Nucleus accumbens (tissue), 56 donors: ENCODE measurements at regions not wholly inside any gene's neighbourhood (a gene's known extent, or its start where the extent isn't known, plus 50 kb on each side); places are given as distances from the start of the nearest gene placed in this dataset.
A peak's percentile ranks its signal among the peaks of the same experiment; 100 is the strongest.
"Not testable (repeated sequence)": the region's sequence is repeated elsewhere in the genome, so short reads cannot be mapped to it uniquely, and the experiment has no call there.

ENCODE experiments used
- DNase-seq, 56 donors: peaks; one replicate each; lab custom pipeline; 2025; lab: John Stamatoyannopoulos, UW

DNA sequence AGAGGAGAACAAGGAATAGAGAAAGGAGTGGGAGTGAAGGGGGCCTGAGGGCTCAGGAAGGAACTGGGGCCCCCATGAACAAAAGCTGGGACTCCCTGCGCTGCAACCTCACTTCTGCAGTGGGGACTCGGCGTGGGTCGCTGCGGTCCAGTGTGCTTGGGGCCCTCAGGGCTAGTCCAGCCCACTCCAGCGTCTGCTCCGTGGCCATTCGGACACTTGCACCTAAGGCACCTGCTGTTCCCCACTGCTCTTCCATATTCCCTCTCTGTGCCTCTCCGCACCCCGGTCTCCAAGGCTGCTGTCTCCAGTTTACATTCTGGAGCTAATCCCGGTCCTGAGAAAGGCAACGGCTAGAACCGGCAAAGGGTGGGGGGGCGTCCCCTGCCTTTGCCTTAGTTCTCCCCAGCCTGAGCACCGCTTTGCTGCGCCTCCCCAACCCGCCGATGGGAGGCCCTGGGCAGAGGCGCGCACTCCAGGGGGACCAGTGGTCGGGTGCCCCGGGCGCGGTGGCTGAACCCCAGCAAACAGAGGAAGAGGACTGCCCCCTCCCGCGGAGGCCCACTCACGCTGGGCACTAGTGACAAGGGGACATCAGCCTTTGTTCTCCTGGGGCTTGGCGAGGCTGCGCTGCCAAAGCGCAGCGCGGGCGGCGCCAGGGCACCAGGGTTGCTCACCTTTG is 327.7 kb upstream of the F9 start:
- peak in 4 of 56 donors; percentile 0 to 15 (median 3) for DNase-seq

- no peak for DNase-seq
Measured at GRCh38 chrX:139201924-139202323, 328.6 kb upstream of the F9 start.

GRCh38 chrX:139200793-139201192 is 329.7 kb upstream of the F9 start:
- no peak for DNase-seq

DNA sequence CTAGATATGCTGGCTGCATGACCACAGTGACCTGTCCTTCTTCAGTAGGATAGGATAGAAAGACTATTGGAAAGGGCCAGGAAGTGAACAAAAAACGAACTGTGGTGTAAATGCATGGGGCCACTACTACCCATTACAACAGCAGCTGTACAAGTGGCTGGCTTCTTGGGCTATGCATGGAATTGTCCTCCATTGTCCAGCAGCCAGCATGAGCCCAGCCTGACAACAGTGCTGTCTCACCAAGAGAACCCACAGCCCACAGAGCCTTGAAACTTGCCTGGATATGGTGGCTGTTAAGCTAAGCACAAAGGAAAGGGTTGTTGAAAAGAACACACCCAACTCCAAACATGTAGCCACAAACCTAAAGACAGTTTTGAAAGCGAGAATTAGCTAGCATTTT is 330.2 kb upstream of the F9 start:
- no peak for DNase-seq

GRCh38 chrX:139199933-139200332 is 330.6 kb upstream of the F9 start:
- DNase-seq, result no peak

- no peak for DNase-seq
Measured at GRCh38 chrX:139198936-139199335, 331.6 kb upstream of the F9 start.

- DNase-seq, result no peak
Measured at GRCh38 chrX:139196890-139197289, 333.6 kb upstream of the F9 start.

DNA sequence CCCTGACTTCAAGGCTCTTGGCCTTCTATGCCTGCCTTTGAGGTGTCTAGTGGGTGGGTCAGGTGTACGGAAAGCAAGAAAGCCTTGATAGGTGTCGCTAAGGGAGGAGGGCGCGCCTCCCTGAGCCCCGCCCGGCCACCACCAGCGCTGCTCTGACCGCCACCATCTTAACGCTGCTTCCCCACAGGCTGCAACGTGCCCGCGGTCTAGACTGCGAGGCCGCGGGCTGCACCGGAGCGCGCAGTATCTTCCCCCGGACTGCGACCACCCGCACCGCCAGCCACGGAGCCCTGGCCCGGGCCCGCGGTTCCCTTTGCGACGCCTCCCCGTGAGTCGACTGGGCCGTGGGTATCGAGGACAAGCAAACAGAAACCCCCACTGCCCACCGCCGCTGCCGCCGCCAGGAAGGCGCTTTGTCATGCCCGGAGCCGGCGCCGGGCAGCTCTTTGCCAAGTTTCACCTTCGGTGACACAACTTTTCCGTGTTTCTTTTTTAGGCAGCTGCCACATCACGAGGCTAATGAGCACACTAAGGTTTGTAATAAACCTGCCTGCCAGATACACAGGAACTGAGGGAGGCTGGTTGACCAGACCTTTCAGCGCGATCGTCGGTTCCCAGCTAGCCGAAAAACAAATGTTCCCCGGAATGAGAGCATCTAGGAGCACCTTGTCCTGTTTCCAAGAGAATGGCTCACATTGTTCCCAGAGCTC is 335.8 kb upstream of the F9 start:
- peak in 1 of 56 donors; percentile 2 for DNase-seq

DNA sequence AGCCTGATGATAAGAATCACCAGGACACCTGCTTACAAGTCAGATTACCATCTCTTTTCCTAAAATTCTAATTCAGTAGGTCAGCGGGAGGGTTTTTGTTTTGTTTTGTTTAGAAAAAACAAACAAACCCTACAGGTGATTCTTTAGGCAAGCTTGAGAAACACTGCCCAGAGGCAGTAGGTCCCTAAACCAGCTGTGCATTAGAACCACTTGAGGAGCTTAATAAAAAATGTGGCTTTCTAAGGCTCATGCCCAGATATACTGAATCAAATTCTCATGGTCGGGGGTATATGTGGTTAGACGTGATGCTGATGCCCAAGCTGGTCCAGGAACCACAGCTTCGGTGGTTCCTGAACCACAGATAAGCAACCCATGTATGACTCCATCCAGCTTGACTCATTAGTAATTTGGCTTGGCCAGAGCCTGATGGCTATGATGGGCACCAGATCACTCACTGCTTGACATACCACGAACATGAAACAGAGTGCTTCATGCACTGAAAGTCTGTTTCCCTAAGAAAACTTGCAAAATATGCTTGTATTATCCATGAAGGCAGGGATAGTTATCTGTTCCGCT is 338.1 kb upstream of the F9 start:
- no peak for DNase-seq

DNA sequence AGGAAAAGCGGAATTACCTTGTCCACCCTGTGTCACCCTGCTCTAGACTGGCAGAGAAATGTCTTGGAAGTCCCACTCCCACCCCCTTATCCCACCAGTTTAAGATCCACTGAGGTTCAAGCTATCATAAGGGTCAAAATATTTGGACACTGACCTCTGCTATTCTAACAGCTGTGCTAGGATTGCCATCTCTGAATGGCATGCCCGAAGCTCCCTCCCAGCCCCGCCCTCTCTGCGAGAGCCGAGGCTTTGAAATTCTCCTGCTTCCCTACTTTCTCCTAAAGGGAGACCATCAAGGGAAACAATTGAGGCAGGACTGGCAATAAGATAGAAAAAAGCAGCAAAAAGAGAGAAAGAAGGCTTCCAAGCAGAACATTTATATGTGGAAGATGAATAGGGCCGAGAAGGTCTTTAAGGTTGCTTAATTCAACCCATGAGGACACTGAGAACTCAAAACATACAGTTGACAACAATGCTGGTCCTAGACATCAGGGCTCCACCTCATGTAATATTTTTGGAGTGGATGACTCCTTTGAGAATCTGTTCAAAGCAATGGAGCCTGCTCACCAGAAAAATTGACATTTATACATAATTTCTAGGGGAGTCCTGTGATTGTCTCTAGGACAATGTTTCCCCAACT is 338.7 kb upstream of the F9 start:
- DNase-seq, result no peak

DNA sequence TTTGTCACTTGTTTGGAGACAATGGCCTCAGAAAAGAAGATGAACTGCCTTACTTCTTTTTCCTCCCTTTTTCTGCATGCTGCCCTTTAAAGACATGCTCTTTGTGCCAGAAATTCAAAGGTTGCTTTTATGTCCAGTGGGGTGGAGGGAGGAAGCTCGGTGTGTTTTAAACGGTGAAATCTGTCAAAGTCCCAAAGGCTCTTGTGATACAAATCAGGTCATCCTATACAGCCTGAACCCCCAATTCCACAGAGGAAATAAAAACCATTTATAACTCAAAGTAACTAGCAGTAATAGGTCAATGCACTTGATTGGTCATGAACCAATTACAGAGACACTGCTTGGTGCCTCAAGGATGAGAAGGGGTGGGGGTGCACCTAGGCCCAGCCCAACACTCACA is 339.3 kb upstream of the F9 start:
- no peak for DNase-seq

DNA sequence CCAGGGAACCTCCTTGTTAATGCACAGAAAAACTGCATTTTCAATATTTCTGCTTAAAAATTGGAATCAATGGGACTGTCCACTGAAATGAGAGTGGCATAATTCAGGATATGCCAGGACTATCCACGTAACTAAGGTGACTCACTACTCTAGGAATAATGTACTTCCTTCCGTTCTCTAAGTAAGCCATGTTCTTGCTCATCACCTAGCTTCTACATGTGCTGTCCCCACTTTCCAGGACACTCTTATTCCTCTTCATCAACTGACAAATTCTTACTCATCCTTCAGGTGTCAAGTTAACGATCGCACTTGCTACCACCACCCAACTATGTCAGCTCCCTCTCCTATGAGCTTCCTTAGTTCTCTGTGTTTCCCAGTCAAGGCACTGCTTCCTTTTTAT is 342.8 kb upstream of the F9 start:
- DNase-seq, result no peak

DNA sequence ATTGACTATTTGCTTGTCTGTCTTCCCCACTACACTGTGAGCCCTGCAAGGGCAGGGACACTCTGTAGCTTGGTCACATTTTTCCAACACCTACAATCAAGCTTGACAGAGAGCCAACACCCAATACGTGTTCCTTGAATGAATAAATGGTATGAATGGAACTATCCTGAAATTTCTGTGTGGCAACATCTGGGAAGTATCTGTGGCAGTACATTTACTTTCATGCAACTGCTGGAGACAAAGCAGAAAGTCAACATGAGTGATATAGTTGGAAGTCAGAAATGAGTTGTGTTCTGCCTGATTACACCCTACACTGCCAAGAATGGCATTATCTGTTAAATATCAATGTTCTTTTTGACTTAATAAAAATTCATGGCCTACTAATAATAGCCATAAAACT is 343.5 kb upstream of the F9 start:
- no peak for DNase-seq

DNA sequence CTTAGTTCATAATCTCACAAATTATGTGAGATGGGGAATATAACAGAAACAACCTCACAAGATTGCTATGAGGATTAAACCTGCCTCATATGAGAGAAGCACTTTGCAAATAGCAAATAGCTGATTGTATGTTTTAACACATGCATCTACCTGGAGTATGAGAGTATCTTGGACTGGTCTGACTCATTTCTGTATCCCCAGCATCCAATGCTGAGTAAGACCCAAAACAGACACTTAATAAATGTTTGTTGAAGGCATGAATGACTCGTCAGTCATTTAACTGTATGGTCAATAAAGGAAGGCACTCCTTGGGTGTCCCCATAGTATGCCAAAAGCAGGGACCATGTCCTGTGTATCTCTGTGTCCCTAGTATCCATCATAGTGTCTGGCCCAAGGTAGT is 350.9 kb upstream of the F9 start:
- DNase-seq, result no peak

- DNase-seq, result no peak
Measured at GRCh38 chrX:139178980-139179379, 351.6 kb upstream of the F9 start.

DNA sequence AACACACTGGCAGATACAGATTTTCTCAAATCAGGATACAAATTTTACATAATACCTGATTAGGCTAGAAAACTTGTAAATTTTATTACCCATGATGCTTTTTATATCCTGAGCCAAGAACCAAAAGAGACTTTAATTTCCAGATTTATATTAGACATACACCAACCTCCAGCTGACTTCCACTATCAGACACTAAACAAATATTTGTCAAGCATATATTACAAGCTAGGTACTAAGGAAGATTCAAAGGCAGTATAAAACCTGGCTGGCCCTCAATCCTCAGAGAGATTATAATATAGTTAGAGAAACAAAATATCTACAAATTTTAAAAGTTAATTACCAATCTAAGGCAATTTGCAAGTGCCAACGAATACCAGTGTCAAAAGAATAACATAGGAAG is 357.8 kb upstream of the F9 start:
- no peak for DNase-seq

DNA sequence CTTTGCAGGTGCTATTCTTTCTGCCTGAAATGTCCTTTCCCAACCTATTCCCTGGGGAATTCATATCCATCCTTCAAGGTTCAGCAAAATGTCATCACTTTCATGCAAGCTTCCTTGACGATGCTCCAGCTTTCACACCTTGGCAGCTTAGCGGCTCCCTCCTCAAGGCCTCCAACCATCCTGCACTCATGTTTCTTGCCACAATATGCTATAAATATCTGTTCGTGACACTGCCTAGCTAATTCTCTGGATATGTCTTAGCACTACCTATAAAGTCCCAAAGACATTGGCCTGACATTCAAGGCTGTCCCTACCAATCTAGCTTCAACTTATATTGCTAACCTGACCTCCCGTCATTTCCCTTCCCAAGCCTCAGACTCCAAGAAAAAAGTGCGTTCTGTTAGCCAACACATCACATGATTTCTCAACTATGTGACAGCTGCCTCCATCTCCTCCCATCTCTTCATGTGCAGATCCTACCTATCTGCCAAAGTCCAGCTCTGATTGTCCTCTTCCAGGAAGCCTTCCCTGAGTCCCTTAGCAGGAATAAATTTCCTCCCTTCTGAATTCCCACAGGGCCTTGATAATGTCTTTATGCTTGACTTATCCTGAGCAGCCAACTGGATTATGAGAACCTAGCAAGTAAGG is 359.9 kb upstream of the F9 start:
- no peak for DNase-seq

DNA sequence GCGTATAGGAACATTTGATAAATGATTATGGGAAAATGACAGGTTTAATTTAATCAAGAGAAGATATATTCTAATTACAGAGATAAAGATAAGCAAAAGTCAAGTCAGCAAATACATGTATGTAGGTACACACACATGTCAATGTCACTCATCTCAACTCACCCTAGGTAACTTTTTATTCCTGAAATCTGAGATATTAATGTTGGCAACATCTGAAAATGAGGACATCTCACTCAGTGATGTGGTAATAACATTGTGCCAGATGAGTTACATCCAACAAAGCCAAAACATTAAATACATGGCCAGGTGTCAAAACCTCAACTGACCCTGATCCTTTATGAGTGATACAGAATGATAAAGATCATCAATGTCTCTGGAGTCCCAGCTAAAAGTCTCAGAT is 363.3 kb upstream of the F9 start:
- DNase-seq, result no peak

GRCh38 chrX:139158256-139158655 is 372.3 kb upstream of the F9 start:
- DNase-seq, result no peak

DNA sequence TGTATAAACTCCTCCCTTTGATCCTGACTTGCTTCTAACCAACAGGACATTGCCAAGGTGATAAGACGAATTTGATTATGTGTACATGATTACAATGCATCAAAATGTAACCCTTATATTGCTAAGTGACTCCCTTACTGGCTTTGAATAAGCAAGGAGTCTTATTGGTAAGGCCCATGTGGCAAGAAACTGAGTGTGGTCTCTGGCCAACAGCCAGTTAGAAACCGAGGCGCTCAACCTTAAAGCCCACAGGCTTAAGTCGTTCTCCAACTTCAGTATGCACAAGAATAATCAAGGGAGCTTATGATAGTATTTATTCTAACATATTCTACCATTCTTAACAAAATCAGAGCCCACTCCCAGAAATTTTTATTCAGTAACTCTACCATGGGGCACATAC is 374.2 kb upstream of the F9 start:
- DNase-seq, result no peak

- DNase-seq, result not testable (repeated sequence)
Measured at GRCh38 chrX:139146625-139147024, 383.9 kb upstream of the F9 start.
